BLaER1 treated with 17β-estradiol and CSF1 and Interleukin-3, amounts not matched to agents 10 nM and 100 nM (cell line): ENCODE measurements at regions not wholly inside any gene's neighbourhood (a gene's known extent, or its start where the extent isn't known, plus 50 kb on each side); places are given as distances from the start of the nearest gene placed in this dataset.

Experiments
- H3K27ac ChIP-seq, 11 experiments: shearing (Covaris generic); formaldehyde crosslinking; 2 replicates each; pipeline ENCODE4 v1.8.1; 2022
- H3K27me3 ChIP-seq, 11 experiments: shearing (Covaris generic); formaldehyde crosslinking; 2 replicates each; pipeline ENCODE4 v1.8.1; 2022
- H3K36me3 ChIP-seq, 11 experiments: shearing (Covaris generic); formaldehyde crosslinking; 2 replicates each; pipeline ENCODE4 v1.8.1; 2022
- H3K4me1 ChIP-seq, 10 experiments: shearing (Covaris generic); formaldehyde crosslinking; 2 replicates each; pipeline ENCODE4 v1.8.1; 2022
- H3K4me2 ChIP-seq, 11 experiments: shearing (Covaris generic); formaldehyde crosslinking; 2 replicates each; pipeline ENCODE4 v1.8.1; 2022
- H3K4me3 ChIP-seq, 10 experiments: shearing (Covaris generic); formaldehyde crosslinking; 2 replicates each; pipeline ENCODE4 v1.8.1; 2022
- H3K9ac ChIP-seq, 11 experiments: shearing (Covaris generic); formaldehyde crosslinking; 2 replicates each; pipeline ENCODE4 v1.8.1; 2022
- H3K9me3 ChIP-seq, 11 experiments: shearing (Covaris generic); formaldehyde crosslinking; replicated peaks in 1 of 11; 2 replicates each; pipeline ENCODE4 v1.8.1; 2022
- H4K20me1 ChIP-seq, 11 experiments: shearing (Covaris generic); formaldehyde crosslinking; 2 replicates each; pipeline ENCODE4 v1.8.1; 2022
- Cebpa-rat ChIP-seq, 11 experiments: shearing (Covaris generic); IDR thresholded peaks; 2 replicates each; pipeline ENCODE4 v1.8.1; 2022

DNA sequence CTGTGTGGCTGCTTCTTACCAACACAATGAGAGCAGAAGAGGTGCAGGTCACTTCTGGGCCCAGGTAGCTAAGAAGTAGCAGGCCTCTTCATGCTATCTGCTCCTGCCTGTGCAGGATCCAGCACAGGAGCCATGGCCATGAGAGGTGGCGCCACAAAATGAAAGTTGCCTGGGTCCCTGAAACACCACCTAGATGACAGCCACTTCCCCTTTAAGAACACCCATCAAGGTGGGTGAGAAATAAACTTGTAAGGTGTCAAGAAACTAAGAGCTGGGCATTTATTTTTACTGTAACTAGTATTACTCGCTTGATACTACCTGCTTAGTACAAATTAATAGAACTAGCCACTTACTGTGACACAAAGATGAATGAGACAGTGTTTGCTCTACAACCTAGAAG lies 484.6 kb upstream of the TBL1XR1 start:
- peak overlapping the region in 4 of 11 experiments; percentile 49 to 74 (median 58); a peak in 6 of 22 replicates for H3K9ac ChIP-seq

GRCh38 chr3:177683586-177683985 lies 486.3 kb upstream of the TBL1XR1 start:
- peaks cover 0 to 17% (median 0%) of the 10 kb centered on the region in 11 experiments; a peak in 4 of 22 replicates for H3K36me3 ChIP-seq
- H3K4me2 ChIP-seq, result peak overlapping the region; percentile 54 to 91 (median 79); a peak in 20 of 22 replicates
- H3K27me3 ChIP-seq, result no peaks in the 10 kb centered on the region
- TF ChIP-seq Cebpa-rat (IDR thresholded peaks at IDR 0.05), result no peak
- peak overlapping the region in 2 of 11 experiments; percentile 15 to 39; a peak in 3 of 22 replicates for H3K9ac ChIP-seq
- peaks cover 49 to 100% (median 76%) of the 10 kb centered on the region in 10 experiments for H3K4me1 ChIP-seq
- H3K27ac ChIP-seq, result peak overlapping the region in 5 of 11 experiments; percentile 11 to 85 (median 34); a peak in 6 of 22 replicates
- no peaks in the 10 kb centered on the region for H4K20me1 ChIP-seq
- peak overlapping the region in 1 of 10 experiments; percentile 26; a peak in 1 of 20 replicates for H3K4me3 ChIP-seq
- H3K9me3 ChIP-seq, result peaks cover 0 to 28% (median 12%) of the 10 kb centered on the region in 11 experiments; a peak in 16 of 22 replicates

More for the DNA sequence above, 484.6 kb upstream of the TBL1XR1 start:
- Histone ChIP-seq H3K4me1 (peaks cover 49 to 100% (median 88%) of the 10 kb centered on the region in 10 experiments), H3K36me3 (peaks cover 0 to 11% (median 0%) of the 10 kb centered on the region in 11 experiments; a peak in 2 of 22 replicates), H3K4me3 (peak overlapping the region in 3 of 10 experiments; percentile 12 to 43 (median 26); a peak in 6 of 20 replicates), H3K27ac (peak overlapping the region in 8 of 11 experiments; percentile 56 to 85 (median 74); a peak in 14 of 22 replicates), H3K4me2 (peak overlapping the region; percentile 54 to 91 (median 79)), H3K27me3 (no peaks in the 10 kb centered on the region), H4K20me1 (no peaks in the 10 kb centered on the region), H3K9me3 (peaks cover 0 to 13% (median 7%) of the 10 kb centered on the region in 11 experiments; a peak in 13 of 22 replicates)
- no peak for TF ChIP-seq Cebpa-rat (IDR thresholded peaks at IDR 0.05)

GRCh38 chr3:177686671-177687070 lies 489.4 kb upstream of the TBL1XR1 start:
- Histone ChIP-seq H3K9ac (no peak overlapping the region), H3K4me1 (peaks cover 23 to 99% (median 58%) of the 10 kb centered on the region in 10 experiments), H3K27ac (no peak overlapping the region), H3K9me3 (peaks cover 0 to 47% (median 15%) of the 10 kb centered on the region in 11 experiments; a peak in 16 of 22 replicates), H3K27me3 (no peaks in the 10 kb centered on the region), H4K20me1 (no peaks in the 10 kb centered on the region), H3K4me2 (peak overlapping the region in 6 of 11 experiments; percentile 7 to 91 (median 44); a peak in 1 of 22 replicates), H3K36me3 (peaks cover 0 to 26% (median 0%) of the 10 kb centered on the region in 11 experiments; a peak in 6 of 22 replicates), H3K4me3 (no peak overlapping the region)
- TF ChIP-seq Cebpa-rat (IDR thresholded peaks at IDR 0.05), result no peak

GRCh38 chr3:177687291-177687690 lies 490.0 kb upstream of the TBL1XR1 start:
- no peak overlapping the region for H3K4me3 ChIP-seq
- no peaks in the 10 kb centered on the region for H4K20me1 ChIP-seq
- H3K36me3 ChIP-seq, result peaks cover 0 to 26% (median 0%) of the 10 kb centered on the region in 11 experiments; a peak in 6 of 22 replicates
- H3K9ac ChIP-seq, result no peak overlapping the region
- H3K27me3 ChIP-seq, result no peaks in the 10 kb centered on the region
- peaks cover 0 to 47% (median 15%) of the 10 kb centered on the region in 11 experiments; a peak in 16 of 22 replicates for H3K9me3 ChIP-seq
- H3K4me2 ChIP-seq, result peak overlapping the region in 4 of 11 experiments; percentile 7 to 23 (median 22); a peak in 4 of 22 replicates
- TF ChIP-seq Cebpa-rat (IDR thresholded peaks at IDR 0.05), result no peak
- peaks cover 17 to 99% (median 58%) of the 10 kb centered on the region in 10 experiments for H3K4me1 ChIP-seq
- no peak overlapping the region for H3K27ac ChIP-seq

DNA sequence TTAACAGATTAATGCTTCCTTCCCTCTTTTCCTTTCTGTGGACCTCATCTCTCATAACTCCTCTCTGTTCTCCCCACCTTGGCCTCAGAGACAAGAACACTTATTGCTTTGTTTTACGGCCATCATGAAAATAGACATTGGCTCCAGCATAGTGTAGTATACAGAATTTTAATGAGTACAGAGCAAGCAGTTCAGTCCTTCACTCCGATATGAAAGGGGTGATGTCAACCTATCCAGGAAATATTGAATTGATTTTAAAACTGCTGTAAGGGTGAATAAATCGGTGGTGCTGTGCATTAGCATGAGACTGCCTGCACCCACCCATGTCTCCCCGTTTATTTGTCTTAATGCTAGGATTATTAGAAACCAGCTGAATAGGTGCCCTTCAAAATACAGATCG lies 490.9 kb upstream of the TBL1XR1 start:
- peaks cover 9 to 99% (median 58%) of the 10 kb centered on the region in 10 experiments for H3K4me1 ChIP-seq
- no peak for TF ChIP-seq Cebpa-rat (IDR thresholded peaks at IDR 0.05)

GRCh38 chr3:177689077-177689476 lies 491.8 kb upstream of the TBL1XR1 start:
- Histone ChIP-seq H3K4me2 (no peak overlapping the region), H3K27me3 (no peaks in the 10 kb centered on the region), H3K9me3 (peaks cover 0 to 47% (median 15%) of the 10 kb centered on the region in 11 experiments; a peak in 16 of 22 replicates), H3K4me1 (peaks cover 10 to 99% (median 58%) of the 10 kb centered on the region in 10 experiments), H3K27ac (no peak overlapping the region), H3K9ac (no peak overlapping the region), H4K20me1 (no peaks in the 10 kb centered on the region), H3K36me3 (peaks cover 0 to 26% (median 0%) of the 10 kb centered on the region in 11 experiments; a peak in 6 of 22 replicates), H3K4me3 (no peak overlapping the region)
- no peak for TF ChIP-seq Cebpa-rat (IDR thresholded peaks at IDR 0.05)

More for the DNA sequence above, 490.9 kb upstream of the TBL1XR1 start:
- no peaks in the 10 kb centered on the region for H3K27me3 ChIP-seq
- H3K36me3 ChIP-seq, result peaks cover 0 to 26% (median 0%) of the 10 kb centered on the region in 11 experiments; a peak in 6 of 22 replicates
- H3K4me3 ChIP-seq, result no peak overlapping the region
- H4K20me1 ChIP-seq, result no peaks in the 10 kb centered on the region
- no peak overlapping the region for H3K27ac ChIP-seq
- peaks cover 0 to 47% (median 15%) of the 10 kb centered on the region in 11 experiments; a peak in 16 of 22 replicates for H3K9me3 ChIP-seq
- no peak overlapping the region for H3K9ac ChIP-seq
- peak overlapping the region in 2 of 11 experiments; percentile 0 to 23; a peak in 1 of 22 replicates for H3K4me2 ChIP-seq

DNA sequence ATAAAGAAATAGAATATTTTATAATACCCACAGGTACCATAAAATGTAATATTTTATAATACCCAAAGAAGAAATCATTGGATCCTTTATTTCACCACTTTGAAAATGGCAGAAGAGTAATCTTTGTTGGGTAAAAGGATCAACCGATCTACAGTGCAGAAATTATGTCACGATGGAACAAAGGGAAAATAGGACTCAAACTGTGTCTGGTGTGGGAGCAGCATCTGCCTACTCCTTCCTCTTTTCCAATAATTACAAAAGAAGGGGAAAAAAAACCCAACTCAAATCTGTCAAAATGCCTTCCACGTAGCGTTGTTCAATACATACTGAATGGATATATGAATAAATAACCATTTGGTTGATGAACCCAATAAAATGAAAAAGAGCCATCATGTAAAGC lies 492.6 kb upstream of the TBL1XR1 start:
- Histone ChIP-seq H3K4me1 (peaks cover 18 to 99% (median 62%) of the 10 kb centered on the region in 10 experiments), H3K9ac (no peak overlapping the region), H3K4me3 (no peak overlapping the region), H3K27ac (no peak overlapping the region), H3K4me2 (peak overlapping the region in 5 of 11 experiments; percentile 16 to 33 (median 22); a peak in 5 of 22 replicates), H3K36me3 (peaks cover 0 to 26% (median 0%) of the 10 kb centered on the region in 11 experiments; a peak in 6 of 22 replicates), H4K20me1 (no peaks in the 10 kb centered on the region), H3K27me3 (no peaks in the 10 kb centered on the region), H3K9me3 (peaks cover 0 to 47% (median 15%) of the 10 kb centered on the region in 11 experiments; a peak in 16 of 22 replicates)
- no peak for TF ChIP-seq Cebpa-rat (IDR thresholded peaks at IDR 0.05)

DNA sequence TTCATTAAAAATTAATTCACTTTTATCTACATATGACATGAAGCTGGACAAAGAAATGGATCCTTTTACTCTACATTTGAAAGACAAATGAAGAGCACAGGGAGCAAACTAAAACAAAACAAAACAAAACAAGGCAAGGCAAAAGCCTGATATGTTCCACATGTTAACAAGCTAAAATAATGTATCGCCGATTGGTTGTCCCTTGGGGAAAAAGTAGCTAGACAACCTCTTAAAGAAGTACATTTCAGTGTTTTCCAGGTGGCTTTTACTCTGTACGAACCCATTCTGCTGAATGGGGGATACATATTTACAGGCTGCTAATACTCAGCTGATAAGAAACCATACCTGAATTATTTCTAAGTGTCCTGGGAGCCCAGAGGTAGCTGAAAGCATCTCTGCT lies 493.0 kb upstream of the TBL1XR1 start:
- Histone ChIP-seq H3K4me1 (peaks cover 22 to 99% (median 62%) of the 10 kb centered on the region in 10 experiments), H3K27ac (no peak overlapping the region), H3K4me2 (peak overlapping the region in 4 of 11 experiments; percentile 16 to 33 (median 19); a peak in 5 of 22 replicates), H3K4me3 (no peak overlapping the region), H3K9me3 (peaks cover 0 to 47% (median 15%) of the 10 kb centered on the region in 11 experiments; a peak in 16 of 22 replicates), H3K36me3 (peaks cover 0 to 26% (median 0%) of the 10 kb centered on the region in 11 experiments; a peak in 6 of 22 replicates), H4K20me1 (no peaks in the 10 kb centered on the region), H3K27me3 (no peaks in the 10 kb centered on the region), H3K9ac (no peak overlapping the region)
- no peak for TF ChIP-seq Cebpa-rat (IDR thresholded peaks at IDR 0.05)
